ENCODE measurements at regions not wholly inside any gene's neighbourhood (a gene's known extent, or its start where the extent isn't known, plus 50 kb on each side); places are given as distances from the start of the nearest gene placed in this dataset.

- TF ChIP-seq CTCF (IDR thresholded peaks at IDR 0.05 in 8 of 11, conservative IDR thresholded peaks at IDR 0.05 in 3 of 11) (no peak), POLR2A (IDR thresholded peaks at IDR 0.05) (no peak)
Measured at GRCh38 chr5:109589239-109589638, 100.5 kb upstream of the MAN2A1 start.

Data from spleen (tissue), 7 donors.